ENCODE measurements at regions not wholly inside any gene's neighbourhood (a gene's known extent, or its start where the extent isn't known, plus 50 kb on each side); places are given as distances from the start of the nearest gene placed in this dataset.

GRCh38 chr4:8738471-8738931 lies 133.1 kb downstream of the HMX1 start:
- no peak for TF ChIP-seq CTCF (IDR thresholded peaks at IDR 0.05)
- 56 to 72% methylated on average over 13 to 15 of the region's 15 CpGs for WGBS, 2 donors
- no peaks in the 10 kb centered on the region for H3K27me3 ChIP-seq
- no peaks in the 10 kb centered on the region for H3K4me1 ChIP-seq
- no peaks in the 10 kb centered on the region for H3K9me3 ChIP-seq
- DNase-seq (no peak), ATAC-seq (no peak), FAIRE-seq (no peak)
- H3K36me3 ChIP-seq, result no peaks in the 10 kb centered on the region
- intact Hi-C loops (cut with DNase I), result no loop called here
- H3K27ac ChIP-seq, result no peak overlapping the region
- no peak overlapping the region for H3K4me3 ChIP-seq

- FAIRE-seq (no peak), ATAC-seq (no peak), DNase-seq (no peak)
- no peaks in the 10 kb centered on the region for H3K27me3 ChIP-seq
- no peak overlapping the region for H3K4me3 ChIP-seq
- no peak for TF ChIP-seq CTCF (IDR thresholded peaks at IDR 0.05)
- intact Hi-C loops (cut with DNase I), result no loop called here
- H3K27ac ChIP-seq, result no peak overlapping the region
- no peaks in the 10 kb centered on the region for H3K4me1 ChIP-seq
- no peaks in the 10 kb centered on the region for H3K36me3 ChIP-seq
- no peaks in the 10 kb centered on the region for H3K9me3 ChIP-seq
- 67 to 77% methylated on average over 23 of the region's 23 CpGs for WGBS, 2 donors
Measured at GRCh38 chr4:8737601-8738279, 133.9 kb downstream of the HMX1 start.

- H3K4me1 ChIP-seq, result no peaks in the 10 kb centered on the region
- TF ChIP-seq CTCF (IDR thresholded peaks at IDR 0.05), result no peak
- no peaks in the 10 kb centered on the region for H3K36me3 ChIP-seq
- H3K9me3 ChIP-seq, result no peaks in the 10 kb centered on the region
- no peak overlapping the region for H3K4me3 ChIP-seq
- ATAC-seq, result no peak
- no peak for DNase-seq
- no peaks in the 10 kb centered on the region for H3K27me3 ChIP-seq
- no peak overlapping the region for H3K27ac ChIP-seq
- no peak for FAIRE-seq
- intact Hi-C loops (cut with DNase I), result no loop called here
- 63 to 79% methylated on average over 11 of the region's 11 CpGs for WGBS, 2 donors
Measured at GRCh38 chr4:8737075-8737474, 134.6 kb downstream of the HMX1 start.

- Histone ChIP-seq H3K4me1 (no peaks in the 10 kb centered on the region), H3K27me3 (no peaks in the 10 kb centered on the region), H3K36me3 (no peaks in the 10 kb centered on the region), H3K9me3 (no peaks in the 10 kb centered on the region), H3K4me3 (no peak overlapping the region), H3K27ac (no peak overlapping the region)
- intact Hi-C loops (cut with DNase I), result no loop called here
- DNase-seq (no peak), ATAC-seq (no peak), FAIRE-seq (no peak)
- 54 to 58% methylated on average over 18 of the region's 18 CpGs for WGBS, 2 donors
- TF ChIP-seq CTCF (IDR thresholded peaks at IDR 0.05), result no peak
Measured at GRCh38 chr4:8736090-8736825, 135.4 kb downstream of the HMX1 start.
